ENCODE measurements at regions not wholly inside any gene's neighbourhood (a gene's known extent, or its start where the extent isn't known, plus 50 kb on each side); places are given as distances from the start of the nearest gene placed in this dataset.

GRCh38 chr15:66858423-66859207, 156.6 kb downstream of the SMAD6 start:
- Histone ChIP-seq H3K4me1 (ENCODE audit: low read depth) (no peaks in the 10 kb centered on the region), H3K9me3 (ENCODE audit: low read depth) (no peaks in the 10 kb centered on the region), H3K36me3 (no peaks in the 10 kb centered on the region), H3K27me3 (no peaks in the 10 kb centered on the region), H3K27ac (no peak overlapping the region), H3K4me3 (no peak overlapping the region)
- TF ChIP-seq, protein P1, sequence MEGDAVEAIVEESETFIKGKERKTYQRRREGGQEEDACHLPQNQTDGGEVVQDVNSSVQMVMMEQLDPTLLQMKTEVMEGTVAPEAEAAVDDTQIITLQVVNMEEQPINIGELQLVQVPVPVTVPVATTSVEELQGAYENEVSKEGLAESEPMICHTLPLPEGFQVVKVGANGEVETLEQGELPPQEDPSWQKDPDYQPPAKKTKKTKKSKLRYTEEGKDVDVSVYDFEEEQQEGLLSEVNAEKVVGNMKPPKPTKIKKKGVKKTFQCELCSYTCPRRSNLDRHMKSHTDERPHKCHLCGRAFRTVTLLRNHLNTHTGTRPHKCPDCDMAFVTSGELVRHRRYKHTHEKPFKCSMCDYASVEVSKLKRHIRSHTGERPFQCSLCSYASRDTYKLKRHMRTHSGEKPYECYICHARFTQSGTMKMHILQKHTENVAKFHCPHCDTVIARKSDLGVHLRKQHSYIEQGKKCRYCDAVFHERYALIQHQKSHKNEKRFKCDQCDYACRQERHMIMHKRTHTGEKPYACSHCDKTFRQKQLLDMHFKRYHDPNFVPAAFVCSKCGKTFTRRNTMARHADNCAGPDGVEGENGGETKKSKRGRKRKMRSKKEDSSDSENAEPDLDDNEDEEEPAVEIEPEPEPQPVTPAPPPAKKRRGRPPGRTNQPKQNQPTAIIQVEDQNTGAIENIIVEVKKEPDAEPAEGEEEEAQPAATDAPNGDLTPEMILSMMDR (IDR thresholded peaks at IDR 0.05; ENCODE audit: low read depth, low read length) = no peak
- peak in 1 of 2 donors; percentile 71 for DNase-seq (ENCODE audit: low read depth in 1 of 2, low spot score in 1 of 2)

DNA sequence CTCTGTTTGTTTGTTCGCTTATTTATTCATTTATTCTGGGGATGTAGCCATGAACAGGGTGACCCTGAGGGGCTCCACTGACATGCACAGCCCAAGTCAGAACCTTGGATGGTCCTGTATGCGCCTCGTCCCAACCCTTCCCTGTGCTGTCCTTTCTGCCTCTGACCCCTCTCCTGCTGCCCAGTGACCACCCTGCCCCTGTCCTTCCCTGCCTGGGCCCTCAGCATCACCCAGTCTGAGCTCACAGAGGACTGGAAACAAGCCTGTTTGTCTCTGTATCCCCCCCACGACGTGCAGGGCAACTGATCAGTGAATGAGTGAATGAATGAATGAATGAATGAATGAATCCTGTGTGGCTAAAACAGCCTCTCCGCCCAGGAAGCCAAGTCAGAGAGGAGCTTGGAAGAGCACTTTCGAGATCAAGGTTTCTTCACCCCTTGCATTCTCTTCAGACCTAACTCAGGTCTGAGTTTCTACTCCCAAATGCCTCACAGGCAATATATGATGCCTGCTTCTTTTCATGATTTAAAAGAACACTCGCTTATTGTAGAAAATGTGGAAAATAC, 157.7 kb downstream of the SMAD6 start:
- Histone ChIP-seq H3K4me1 (ENCODE audit: low read depth) (no peaks in the 10 kb centered on the region), H3K9me3 (ENCODE audit: low read depth) (no peaks in the 10 kb centered on the region), H3K36me3 (no peaks in the 10 kb centered on the region), H3K4me3 (no peak overlapping the region), H3K27me3 (no peaks in the 10 kb centered on the region), H3K27ac (no peak overlapping the region)
- DNase-seq (ENCODE audit: low read depth in 1 of 2, low spot score in 1 of 2) = no peak
- TF ChIP-seq, protein P1 (IDR thresholded peaks at IDR 0.05; ENCODE audit: low read depth, low read length) = no peak

GRCh38 chr15:66860844-66861243, 158.8 kb downstream of the SMAD6 start:
- H3K36me3 ChIP-seq = no peaks in the 10 kb centered on the region
- no peaks in the 10 kb centered on the region for H3K27me3 ChIP-seq
- DNase-seq (ENCODE audit: low read depth in 1 of 2, low spot score in 1 of 2) = no peak
- H3K4me3 ChIP-seq = no peak overlapping the region
- no peak overlapping the region for H3K27ac ChIP-seq
- no peaks in the 10 kb centered on the region for H3K9me3 ChIP-seq (ENCODE audit: low read depth)
- TF ChIP-seq, protein P1 (IDR thresholded peaks at IDR 0.05; ENCODE audit: low read depth, low read length) = no peak
- H3K4me1 ChIP-seq (ENCODE audit: low read depth) = peaks cover 2% of the 10 kb centered on the region

GRCh38 chr15:66862111-66862939, 160.3 kb downstream of the SMAD6 start:
- no peak overlapping the region for H3K27ac ChIP-seq
- no peaks in the 10 kb centered on the region for H3K9me3 ChIP-seq (ENCODE audit: low read depth)
- no peaks in the 10 kb centered on the region for H3K36me3 ChIP-seq
- TF ChIP-seq, protein P1 (IDR thresholded peaks at IDR 0.05; ENCODE audit: low read depth, low read length) = no peak
- H3K4me3 ChIP-seq = no peak overlapping the region
- H3K4me1 ChIP-seq (ENCODE audit: low read depth) = peaks cover 11% of the 10 kb centered on the region
- no peaks in the 10 kb centered on the region for H3K27me3 ChIP-seq
- DNase-seq (ENCODE audit: low read depth in 1 of 2, low spot score in 1 of 2) = no peak

DNA sequence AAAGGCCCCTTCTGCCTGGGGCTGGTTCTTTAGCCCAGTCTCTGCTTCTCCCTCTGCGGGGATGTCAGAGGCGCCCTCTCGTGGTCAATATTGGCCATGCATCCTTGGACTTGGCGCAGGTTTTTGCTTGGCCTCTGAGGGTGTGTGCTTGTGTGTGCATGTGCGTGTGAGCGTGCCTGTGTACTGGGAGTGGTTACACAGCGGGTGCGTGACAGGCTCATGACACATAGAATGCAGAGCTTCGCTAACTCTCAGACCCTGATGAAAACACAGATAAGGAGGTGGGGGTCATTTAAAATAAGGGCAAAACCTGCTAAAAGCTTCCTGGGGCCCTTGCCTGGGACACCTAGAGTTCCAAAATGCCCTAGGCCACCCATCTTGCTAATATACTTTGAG, 160.9 kb downstream of the SMAD6 start:
- Histone ChIP-seq H3K27ac (no peak overlapping the region), H3K4me1 (ENCODE audit: low read depth) (peaks cover 11% of the 10 kb centered on the region), H3K27me3 (no peaks in the 10 kb centered on the region), H3K9me3 (ENCODE audit: low read depth) (no peaks in the 10 kb centered on the region), H3K4me3 (no peak overlapping the region), H3K36me3 (no peaks in the 10 kb centered on the region)
- TF ChIP-seq, protein P1 (IDR thresholded peaks at IDR 0.05; ENCODE audit: low read depth, low read length) = peak; percentile 95
- DNase-seq (ENCODE audit: low read depth in 1 of 2, low spot score in 1 of 2) = peak; percentile 80 to 85
